ENCODE measurements at regions not wholly inside any gene's neighbourhood (a gene's known extent, or its start where the extent isn't known, plus 50 kb on each side); places are given as distances from the start of the nearest gene placed in this dataset.

DNA sequence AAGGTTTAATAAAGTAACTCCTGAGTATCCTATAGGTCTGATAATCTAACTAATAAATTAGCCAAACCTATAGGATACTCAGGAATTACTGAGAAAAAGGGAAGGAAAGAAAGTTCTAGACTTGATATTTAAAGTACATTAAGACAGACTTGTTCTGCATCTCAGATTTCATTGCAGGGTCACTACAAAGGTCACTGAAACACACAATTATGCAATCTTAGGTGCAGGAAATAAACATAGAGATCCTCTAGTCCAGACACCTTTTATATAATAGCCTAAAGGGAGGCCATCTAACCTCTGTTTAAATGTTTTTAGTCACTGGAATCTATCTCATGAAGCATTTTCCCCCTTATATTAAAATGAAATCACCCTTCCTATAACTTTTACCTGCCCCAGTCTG, 1215.7 kb downstream of the MAT2B start:
- no peak for DNase-seq (ENCODE audit: low spot score)

- DNase-seq (ENCODE audit: low spot score): no peak
These were observed 1216.2 kb downstream of the MAT2B start for GRCh38 chr5:164721656-164722055.

DNA sequence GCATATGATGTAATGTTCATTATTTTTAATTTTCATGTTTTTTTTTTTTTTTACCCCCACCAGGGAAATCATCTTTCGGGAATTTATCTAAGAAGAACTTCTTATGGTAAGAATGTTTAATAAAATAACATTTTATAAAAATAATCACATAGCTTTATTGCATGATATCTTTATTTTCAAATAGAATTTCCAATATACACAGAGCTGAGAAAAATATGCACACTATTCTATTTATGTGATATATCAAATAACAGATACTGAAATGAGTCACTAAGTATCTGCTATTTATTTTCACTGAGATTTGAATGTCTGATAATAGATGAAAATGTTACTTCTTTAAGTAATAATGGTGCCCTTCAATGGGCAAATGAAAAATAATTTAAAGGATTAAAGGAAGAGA, 1217.3 kb downstream of the MAT2B start:
- no peak for DNase-seq (ENCODE audit: low spot score)

GRCh38 chr5:164727012-164727411, 1221.6 kb downstream of the MAT2B start:
- no peak for DNase-seq (ENCODE audit: low spot score)

DNA sequence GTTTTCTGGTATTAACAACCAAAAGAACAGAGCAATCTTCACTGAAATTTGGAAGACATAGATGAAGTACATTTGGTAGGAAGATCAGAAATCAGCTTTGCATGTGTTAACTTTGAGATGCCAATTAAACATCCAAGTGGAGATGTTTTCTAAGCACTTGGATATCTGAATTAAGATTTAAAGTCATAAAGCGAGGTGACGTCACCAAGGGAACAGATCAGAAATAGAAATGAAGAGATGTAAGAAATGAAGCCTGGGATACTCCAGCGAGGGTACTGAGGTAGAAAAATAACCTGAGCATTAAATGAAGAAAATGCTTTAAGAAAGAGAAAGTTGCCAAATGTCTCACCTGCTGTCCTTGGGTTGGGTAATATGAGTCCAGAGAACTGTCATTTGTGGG, 1223.3 kb downstream of the MAT2B start:
- no peak for DNase-seq (ENCODE audit: low spot score)

DNA sequence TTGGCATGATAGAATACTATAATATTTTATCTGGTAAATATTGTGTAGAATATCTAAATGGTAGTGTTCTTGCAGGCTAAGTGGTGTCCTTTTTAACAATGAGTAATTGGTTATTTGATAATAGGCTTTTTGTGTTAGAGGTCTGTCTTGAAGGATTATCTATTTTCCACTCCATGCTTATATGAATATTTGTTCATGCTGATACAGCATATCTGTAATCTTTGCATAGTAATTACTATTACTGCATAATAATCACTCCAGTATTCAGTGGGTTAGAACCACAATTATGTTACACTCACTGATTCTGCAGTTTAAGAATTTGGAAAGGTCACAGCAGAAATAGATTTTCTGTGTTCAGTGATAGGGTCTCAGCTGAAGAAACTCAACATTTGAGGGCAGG, 1229.9 kb downstream of the MAT2B start:
- DNase-seq (ENCODE audit: low spot score): no peak

GRCh38 chr5:164741376-164741775, 1236.0 kb downstream of the MAT2B start:
- no peak for DNase-seq (ENCODE audit: low spot score)

GRCh38 chr5:164742025-164742424, 1236.6 kb downstream of the MAT2B start:
- no peak for DNase-seq (ENCODE audit: low spot score)

- DNase-seq (ENCODE audit: low spot score): no peak
These were observed 1241.3 kb downstream of the MAT2B start for GRCh38 chr5:164746723-164747122.

DNA sequence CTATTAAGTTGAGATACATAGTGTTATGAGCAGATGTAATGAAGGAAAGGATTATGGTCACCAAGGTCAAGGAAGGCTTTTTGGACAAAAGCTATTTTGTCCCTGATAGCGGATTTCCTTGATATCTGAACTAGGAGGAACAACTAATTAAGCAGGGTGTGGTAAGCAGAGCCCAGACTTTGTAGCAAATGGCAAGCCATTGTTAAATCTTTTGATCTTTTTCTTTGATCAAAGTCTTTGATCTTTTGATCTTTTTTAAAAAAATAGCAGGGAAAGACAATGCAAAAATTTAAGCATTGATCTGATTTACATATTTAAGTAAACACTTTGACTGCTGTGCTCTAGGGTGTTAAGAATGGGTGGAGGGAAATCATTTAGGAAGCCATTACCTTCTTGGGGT, 1242.0 kb downstream of the MAT2B start:
- DNase-seq (ENCODE audit: low spot score): no peak

DNA sequence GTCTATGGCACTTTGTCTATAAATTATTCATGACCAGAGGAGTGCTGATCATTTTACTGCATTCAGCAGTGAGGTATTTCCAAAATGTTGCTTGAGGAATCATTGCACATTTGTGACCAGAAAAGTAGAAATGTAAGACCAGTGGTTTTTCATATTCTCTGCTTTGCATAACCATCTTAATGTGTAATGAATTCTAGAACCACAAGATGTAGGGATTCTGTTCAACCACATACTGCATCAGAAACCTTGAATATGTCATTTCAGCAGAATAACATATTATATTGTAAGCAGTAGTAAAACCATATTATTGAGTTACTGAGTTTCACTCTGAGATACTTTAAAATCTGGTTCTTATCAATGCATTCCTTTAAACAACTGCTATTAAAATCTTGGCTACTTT, 1243.4 kb downstream of the MAT2B start:
- DNase-seq (ENCODE audit: low spot score): no peak

DNA sequence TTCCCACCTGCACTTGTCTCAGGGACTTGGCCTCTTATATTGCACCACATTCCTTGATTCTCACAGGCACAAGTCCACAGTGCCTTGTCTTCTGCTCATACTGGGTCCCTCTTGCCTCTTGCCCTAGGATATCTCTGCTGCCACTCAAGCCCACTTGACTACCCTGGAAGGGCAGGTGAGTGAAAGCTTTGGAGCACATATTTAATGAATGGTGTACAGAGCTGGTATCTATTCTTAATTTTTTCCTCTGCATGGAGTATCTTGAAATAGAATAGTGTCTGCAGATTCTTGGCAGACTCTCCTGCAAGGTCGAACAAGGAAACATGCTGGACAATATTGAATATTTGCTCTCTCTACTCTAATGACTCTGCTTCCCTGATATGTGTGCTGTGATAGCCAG, 1248.0 kb downstream of the MAT2B start:
- no peak for DNase-seq (ENCODE audit: low spot score)

- DNase-seq (ENCODE audit: low spot score): no peak
These were observed 1257.8 kb downstream of the MAT2B start for GRCh38 chr5:164763206-164763605.

DNA sequence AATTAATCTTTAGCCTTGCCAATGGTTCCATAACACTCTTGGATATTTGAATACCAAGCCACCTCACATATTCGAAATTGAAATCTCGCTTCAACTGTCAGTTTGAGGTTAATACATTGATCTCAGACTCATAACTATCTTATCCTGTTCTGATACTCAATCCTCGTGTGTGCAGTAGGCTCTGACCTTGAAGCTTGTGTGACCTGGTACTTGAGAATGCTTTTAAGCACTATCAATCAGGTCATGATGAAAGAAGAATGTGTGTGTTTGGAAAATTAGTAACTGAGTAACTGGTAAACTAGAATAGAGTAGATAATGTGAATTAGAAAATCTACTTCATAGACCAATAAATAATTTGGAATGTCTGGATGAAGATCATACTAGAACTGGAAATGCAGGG, 1266.7 kb downstream of the MAT2B start:
- DNase-seq (ENCODE audit: low spot score): no peak

DNA sequence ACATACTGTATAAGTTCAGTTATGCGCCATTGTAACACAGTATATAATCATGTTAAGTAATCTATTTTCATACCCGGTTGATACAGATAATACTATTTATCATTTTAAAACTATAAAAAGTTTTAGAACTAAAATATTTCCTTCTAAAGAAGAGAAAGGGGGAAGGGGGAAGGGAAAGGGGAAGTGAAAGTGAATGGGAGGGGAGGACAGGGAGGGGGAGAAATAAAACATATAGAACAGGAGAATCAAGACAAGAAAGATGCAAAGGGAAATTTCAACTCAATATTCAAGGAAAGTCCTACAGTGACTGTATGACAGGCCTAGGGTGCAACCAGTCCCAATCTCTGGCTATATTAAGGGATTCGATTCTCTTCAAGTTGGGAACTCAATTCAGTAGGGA, 1278.8 kb downstream of the MAT2B start:
- DNase-seq (ENCODE audit: low spot score): no peak

DNA sequence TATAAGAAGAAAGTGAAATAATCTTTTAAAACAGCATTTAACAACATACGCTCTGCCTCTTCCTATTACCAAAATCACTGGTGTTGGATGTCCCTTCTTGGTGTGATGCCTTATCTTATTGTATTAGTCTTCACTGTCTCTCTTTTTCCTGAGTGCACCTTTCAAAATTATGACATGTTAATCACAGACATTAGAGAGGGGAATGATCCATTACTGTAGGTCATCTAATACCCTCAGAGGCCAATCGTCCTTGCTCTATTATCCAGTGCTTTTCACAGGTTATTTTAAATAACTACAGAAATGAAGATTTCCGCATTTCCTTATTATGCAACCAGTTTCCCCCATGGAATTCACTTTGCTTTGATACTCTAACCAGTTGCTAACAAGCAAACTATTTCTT, 1292.7 kb downstream of the MAT2B start:
- no peak for DNase-seq (ENCODE audit: low spot score)

DNA sequence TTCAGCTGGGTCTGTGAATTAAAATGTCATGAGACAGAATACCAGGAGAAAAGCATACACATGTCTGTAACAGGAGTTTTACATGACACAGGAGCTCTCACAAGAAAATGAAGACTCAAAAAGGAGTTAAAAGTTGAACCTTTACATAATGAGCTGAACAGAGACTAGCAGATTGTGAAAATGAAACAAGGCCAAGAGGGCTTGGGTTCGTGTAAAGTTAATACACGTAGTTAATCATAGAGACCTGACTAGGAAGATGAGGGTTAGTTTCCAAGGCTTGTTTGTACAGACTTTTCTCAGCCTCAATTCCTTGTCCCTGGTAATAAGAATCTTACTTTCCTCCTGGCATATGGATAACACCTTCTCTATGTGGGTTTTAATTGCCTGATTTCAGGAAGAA, 1294.0 kb downstream of the MAT2B start:
- DNase-seq (ENCODE audit: low spot score): no peak

DNA sequence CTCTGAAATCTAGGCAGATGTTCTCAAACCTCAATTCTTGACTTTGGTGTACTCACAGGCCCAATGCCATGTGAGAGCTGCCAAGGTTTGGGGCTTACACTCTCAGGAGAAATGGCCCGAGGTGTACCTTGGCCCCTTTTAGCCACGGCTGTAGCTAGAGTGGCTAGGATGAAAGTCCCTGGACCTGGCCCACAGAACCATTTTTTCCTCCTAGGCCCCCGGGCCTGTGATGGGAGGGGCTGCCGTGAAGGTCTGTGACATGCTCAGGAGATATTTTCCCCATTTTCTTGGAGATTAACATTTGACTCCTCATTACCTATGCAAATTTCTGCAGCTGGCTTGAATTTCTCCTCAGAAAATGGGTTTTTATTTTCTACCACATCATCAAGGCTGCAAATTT, 1296.5 kb downstream of the MAT2B start:
- no peak for DNase-seq (ENCODE audit: low spot score)

DNA sequence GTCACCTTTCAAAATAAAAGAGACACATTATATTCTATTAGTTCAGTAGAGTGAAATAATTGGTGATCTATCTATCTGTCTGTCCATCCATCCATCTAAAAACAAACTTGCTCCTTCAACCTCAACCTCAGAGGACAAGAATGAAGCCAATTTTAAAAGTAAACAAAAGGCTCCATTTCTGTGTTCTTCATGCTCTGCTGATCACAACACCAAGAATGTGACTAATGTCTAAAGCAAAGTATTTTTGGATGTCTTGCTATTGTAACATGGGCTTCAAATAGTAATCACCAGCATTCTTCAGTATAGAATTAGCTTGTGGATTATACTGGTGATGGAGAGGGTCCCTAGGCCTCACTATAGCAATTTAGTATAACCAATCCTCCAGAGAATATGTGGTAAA, 1304.4 kb downstream of the MAT2B start:
- DNase-seq (ENCODE audit: low spot score): no peak

- DNase-seq (ENCODE audit: low spot score): no peak
These were observed 1313.0 kb downstream of the MAT2B start for GRCh38 chr5:164818445-164818844.

GRCh38 chr5:164824671-164825070, 1319.3 kb downstream of the MAT2B start:
- no peak for DNase-seq (ENCODE audit: low spot score)

GRCh38 chr5:164832516-164832915, 1327.1 kb downstream of the MAT2B start:
- no peak for DNase-seq (ENCODE audit: low spot score)

DNA sequence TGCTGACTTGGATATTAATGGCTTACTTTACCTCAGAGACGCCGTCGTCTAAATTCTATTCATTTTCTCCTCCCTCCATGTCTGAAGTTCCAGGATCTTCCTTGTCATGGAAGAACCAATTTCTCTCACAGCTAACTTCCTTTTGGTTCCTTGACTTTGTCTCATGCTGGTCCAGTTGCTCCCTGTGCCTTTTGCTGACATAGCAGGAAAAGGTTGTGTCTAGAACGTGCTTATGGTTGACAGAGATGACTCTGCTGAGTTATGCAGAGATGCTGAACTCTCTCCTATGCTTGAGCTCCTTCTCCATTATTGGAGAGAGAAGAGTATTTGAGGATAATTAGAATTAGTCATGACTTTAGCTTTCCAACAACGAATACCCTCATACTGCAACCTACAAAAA, 1338.9 kb downstream of the MAT2B start:
- no peak for DNase-seq (ENCODE audit: low spot score)

DNA sequence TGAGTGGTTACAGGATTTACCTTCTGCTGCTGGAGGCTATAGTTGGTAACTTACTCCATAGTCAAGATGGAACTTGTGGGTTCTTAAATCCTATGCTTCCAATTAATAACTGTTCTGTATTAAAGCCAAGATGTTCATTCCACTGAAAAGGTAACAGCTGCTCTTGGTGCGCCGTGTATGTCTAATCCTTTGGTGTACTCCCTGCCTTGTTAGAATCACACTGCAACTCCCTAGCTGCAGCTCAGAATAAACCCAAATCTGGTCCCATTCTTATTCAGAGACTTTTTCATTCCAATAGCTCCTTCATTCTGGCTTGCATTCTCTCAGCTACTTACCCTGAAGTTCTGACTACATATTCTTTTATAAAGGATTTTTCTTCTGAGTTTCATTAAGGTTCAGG, 1355.5 kb downstream of the MAT2B start:
- no peak for DNase-seq (ENCODE audit: low spot score)

- DNase-seq (ENCODE audit: low spot score): no peak
These were observed 1356.2 kb downstream of the MAT2B start for GRCh38 chr5:164861610-164862009.

Measured in COLO829 (cell line).